ENCODE measurements at regions not wholly inside any gene's neighbourhood (a gene's known extent, or its start where the extent isn't known, plus 50 kb on each side); places are given as distances from the start of the nearest gene placed in this dataset.

- POLR2A ChIA-PET: no interaction called here
- Histone ChIP-seq H3K4me3 (no peak overlapping the region), H3K79me2 (ENCODE audit: control insufficient read depth, insufficient read depth, low read length) (no peaks in the 10 kb centered on the region), H3K27ac (ENCODE audit: control insufficient read depth, insufficient read depth) (no peak overlapping the region), H3K4me2 (ENCODE audit: control insufficient read depth, insufficient read depth) (no peak overlapping the region), H3K27me3 (replicated peaks in 1 of 2; ENCODE audit: control insufficient read depth in 2 of 2, insufficient read depth in 2 of 2, low read length in 1 of 2) (no peaks in the 10 kb centered on the region; a peak in 1 of 4 replicates), H3K4me1 (ENCODE audit: control insufficient read depth, insufficient read depth, low read length) (no peaks in the 10 kb centered on the region), H3K9me3 (replicated peaks; ENCODE audit: control insufficient read depth, insufficient read depth, low read length) (no peaks in the 10 kb centered on the region), H3K36me3 (ENCODE audit: control insufficient read depth in 2 of 2, insufficient read depth in 2 of 2, low read length in 1 of 2) (no peaks in the 10 kb centered on the region), H4K20me1 (ENCODE audit: control insufficient read depth, insufficient read depth) (no peaks in the 10 kb centered on the region), H3K9ac (ENCODE audit: control insufficient read depth, insufficient read depth, low read length) (no peak overlapping the region), H2AFZ (ENCODE audit: control insufficient read depth, low read depth, low read length) (no peak overlapping the region)
- BruUV-seq (replicated peaks): no TSS peak
- TF ChIP-seq, protein P1, sequence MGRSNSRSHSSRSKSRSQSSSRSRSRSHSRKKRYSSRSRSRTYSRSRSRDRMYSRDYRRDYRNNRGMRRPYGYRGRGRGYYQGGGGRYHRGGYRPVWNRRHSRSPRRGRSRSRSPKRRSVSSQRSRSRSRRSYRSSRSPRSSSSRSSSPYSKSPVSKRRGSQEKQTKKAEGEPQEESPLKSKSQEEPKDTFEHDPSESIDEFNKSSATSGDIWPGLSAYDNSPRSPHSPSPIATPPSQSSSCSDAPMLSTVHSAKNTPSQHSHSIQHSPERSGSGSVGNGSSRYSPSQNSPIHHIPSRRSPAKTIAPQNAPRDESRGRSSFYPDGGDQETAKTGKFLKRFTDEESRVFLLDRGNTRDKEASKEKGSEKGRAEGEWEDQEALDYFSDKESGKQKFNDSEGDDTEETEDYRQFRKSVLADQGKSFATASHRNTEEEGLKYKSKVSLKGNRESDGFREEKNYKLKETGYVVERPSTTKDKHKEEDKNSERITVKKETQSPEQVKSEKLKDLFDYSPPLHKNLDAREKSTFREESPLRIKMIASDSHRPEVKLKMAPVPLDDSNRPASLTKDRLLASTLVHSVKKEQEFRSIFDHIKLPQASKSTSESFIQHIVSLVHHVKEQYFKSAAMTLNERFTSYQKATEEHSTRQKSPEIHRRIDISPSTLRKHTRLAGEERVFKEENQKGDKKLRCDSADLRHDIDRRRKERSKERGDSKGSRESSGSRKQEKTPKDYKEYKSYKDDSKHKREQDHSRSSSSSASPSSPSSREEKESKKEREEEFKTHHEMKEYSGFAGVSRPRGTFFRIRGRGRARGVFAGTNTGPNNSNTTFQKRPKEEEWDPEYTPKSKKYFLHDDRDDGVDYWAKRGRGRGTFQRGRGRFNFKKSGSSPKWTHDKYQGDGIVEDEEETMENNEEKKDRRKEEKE (IDR thresholded peaks at IDR 0.05): no peak
- TF ChIP-seq NKRF (conservative IDR thresholded peaks at IDR 0.05) (no peak), ZNF384 (IDR thresholded peaks at IDR 0.05; ENCODE audit: borderline replicate concordance, low read depth, low read length) (no peak), ZBTB4 (CRISPR knock-in tag; IDR thresholded peaks at IDR 0.05) (no peak), POLR2AphosphoS2 (IDR thresholded peaks at IDR 0.05; ENCODE audit: low read depth, low read length) (no peak), CBX5 (IDR thresholded peaks at IDR 0.05; ENCODE audit: low read depth) (no peak), CBX3 (IDR thresholded peaks at IDR 0.05; ENCODE audit: borderline replicate concordance, low read depth) (no peak), YBX1 (IDR thresholded peaks at IDR 0.05) (no peak), TCF7 (IDR thresholded peaks at IDR 0.05; ENCODE audit: borderline replicate concordance) (no peak)
- in situ Hi-C loops (cut with MboI) (no loop called here), intact Hi-C loops (cut with micrococcal nuclease; ENCODE audit: unreplicated experiment) (no loop called here)
- ATAC-seq: no peak
- CTCF ChIA-PET: interaction anchor here (1.1 kb wide), 1 partner anchor 26 kb away, joined by 4 read pairs; no protein-coding TSS in a partner anchor
- SMC1A ChIA-PET (ENCODE audit: uncharacterized antibody, unreplicated experiment): no interaction called here
- DNase-seq (ENCODE audit: low read depth, low spot score): no peak
- FAIRE-seq: no peak
- RAD21 ChIA-PET (ENCODE audit: unreplicated experiment): no interaction called here
- 23% methylated on average over 4 of the region's 4 CpGs for WGBS (ENCODE audit: insufficient coverage, insufficient replicate concordance, low lambda C conversion rate, missing lambda C conversion rate)
Observed at GRCh38 chrX:17917945-17918577, 57.0 kb upstream of the RAI2 start.
